Coronary artery (tissue), 2 donors: ENCODE measurements at regions not wholly inside any gene's neighbourhood (a gene's known extent, or its start where the extent isn't known, plus 50 kb on each side); places are given as distances from the start of the nearest gene placed in this dataset.

ENCODE experiments used
- DNase-seq: peaks from one replicate; pipeline ENCODE4 v3.0.0-alpha.2; 2017; ENCODE audit warnings: low spot score
- H3K27ac ChIP-seq, 2 donors: fragments of 200-600 bp; sonication (generic); one replicate each; pipeline ENCODE4 v1.5.1; 2016 to 2019
- H3K4me3 ChIP-seq: fragments of 200-600 bp; sonication (generic); 2 replicates; pipeline ENCODE4 v1.5.1; 2016; ENCODE audit warnings: mild to moderate bottlenecking, moderate library complexity
- CTCF ChIP-seq: fragments of 200-600 bp; sonication (generic); IDR thresholded peaks from one replicate; pipeline ENCODE4 v1.5.1; 2019; ENCODE audit warnings: antibody characterized with exemption

DNA sequence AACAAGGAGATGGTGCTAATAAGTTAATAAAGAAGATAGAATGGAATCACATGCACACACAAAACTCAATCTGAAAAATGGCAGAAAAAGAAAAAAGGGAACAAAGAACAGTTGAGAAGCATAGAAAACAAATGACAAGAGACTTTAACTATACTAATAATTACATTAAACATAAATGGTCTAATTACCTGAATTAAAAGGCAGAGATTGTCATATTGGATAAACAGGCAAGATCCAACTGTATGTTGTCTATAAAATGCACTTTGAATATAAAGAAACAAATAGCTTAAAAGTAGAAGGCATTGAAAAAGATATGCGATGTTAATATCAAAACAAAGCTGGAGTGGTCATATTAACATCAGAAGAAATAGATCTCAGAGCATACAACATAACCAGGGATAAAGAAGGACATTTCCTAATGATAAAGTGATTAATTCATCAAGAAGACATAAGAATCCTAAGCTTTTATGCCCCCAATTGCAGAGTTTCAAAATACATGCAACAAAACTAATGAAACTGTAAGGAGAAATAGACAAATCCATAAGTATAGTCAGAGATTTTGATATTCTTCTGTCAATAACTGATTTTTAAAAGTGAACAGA, 293.5 kb downstream of the PTPRU start:
- Histone ChIP-seq H3K4me3 (no peak overlapping the region), H3K27ac (no peak overlapping the region)
- TF ChIP-seq CTCF = no peak
- no peak for DNase-seq

GRCh38 chr1:29527314-29528004, 291.1 kb downstream of the PTPRU start:
- no peak overlapping the region for H3K27ac ChIP-seq
- H3K4me3 ChIP-seq = no peak overlapping the region
- DNase-seq = peak; percentile 29
- no peak for TF ChIP-seq CTCF

- peak; percentile 19 for DNase-seq
- Histone ChIP-seq H3K4me3 (no peak overlapping the region), H3K27ac (no peak overlapping the region)
- no peak for TF ChIP-seq CTCF
These were observed 289.6 kb downstream of the PTPRU start for GRCh38 chr1:29525941-29526340.

GRCh38 chr1:29524285-29525065, 288.2 kb downstream of the PTPRU start:
- DNase-seq = peak; percentile 29
- H3K4me3 ChIP-seq = no peak overlapping the region
- no peak for TF ChIP-seq CTCF

GRCh38 chr1:29523576-29523975, 287.3 kb downstream of the PTPRU start:
- Histone ChIP-seq H3K4me3 (no peak overlapping the region), H3K27ac (no peak overlapping the region)
- DNase-seq = peak; percentile 5
- TF ChIP-seq CTCF = no peak

More at GRCh38 chr1:29524285-29525065, 288.2 kb downstream of the PTPRU start:
- H3K27ac ChIP-seq = no peak overlapping the region

- TF ChIP-seq CTCF = no peak
- Histone ChIP-seq H3K4me3 (no peak overlapping the region), H3K27ac (no peak overlapping the region)
- DNase-seq = peak; percentile 28
These were observed 286.8 kb downstream of the PTPRU start for GRCh38 chr1:29523136-29523535.
